ENCODE measurements at regions not wholly inside any gene's neighbourhood (a gene's known extent, or its start where the extent isn't known, plus 50 kb on each side); places are given as distances from the start of the nearest gene placed in this dataset.

DNA sequence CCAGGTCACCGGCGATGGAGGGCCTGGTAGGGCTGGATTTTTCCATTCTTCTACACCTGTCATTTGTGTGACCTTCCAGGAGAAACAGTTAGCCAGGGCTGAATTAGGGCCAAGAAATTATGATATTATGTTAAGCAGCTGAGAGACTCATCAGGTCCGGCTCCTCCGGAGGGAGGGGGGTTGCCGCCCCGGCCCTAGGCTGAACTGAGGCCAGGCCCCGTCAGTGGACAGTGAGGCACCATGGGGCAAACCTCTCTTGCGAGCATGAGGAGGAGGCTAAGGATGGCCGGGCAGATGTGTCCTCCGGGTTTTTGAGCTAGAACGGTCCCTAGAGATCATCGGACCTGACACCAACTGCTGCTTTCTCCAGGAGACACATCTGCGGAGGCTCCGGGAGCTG lies 150.1 kb downstream of the SOX11 start:
- no peak for DNase-seq

DNA sequence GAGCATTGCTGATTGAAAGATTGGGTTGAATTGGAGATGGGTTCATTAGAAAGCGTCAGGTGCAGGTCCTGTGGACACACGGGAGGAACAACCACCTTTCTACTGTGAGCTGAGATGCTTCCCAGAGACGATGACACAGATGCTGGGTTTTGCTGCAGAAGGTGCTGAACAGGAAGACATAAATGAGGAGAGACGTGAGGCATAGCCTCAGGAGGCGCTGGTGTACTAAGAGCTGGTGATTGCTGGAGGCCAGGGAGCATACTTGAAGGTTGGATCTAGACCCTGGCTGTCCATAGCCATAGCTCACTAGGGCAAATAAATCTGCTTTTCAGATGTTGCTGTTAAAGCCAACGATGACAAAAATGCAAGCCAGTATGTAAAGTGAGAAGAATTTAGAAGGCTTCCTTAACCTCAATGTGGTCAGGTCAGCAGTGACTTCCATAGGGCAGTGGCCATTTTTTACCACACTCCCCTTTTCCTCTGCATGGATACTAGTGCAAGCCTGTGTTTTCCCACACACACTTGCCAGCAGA lies 153.7 kb downstream of the SOX11 start:
- DNase-seq = no peak

DNA sequence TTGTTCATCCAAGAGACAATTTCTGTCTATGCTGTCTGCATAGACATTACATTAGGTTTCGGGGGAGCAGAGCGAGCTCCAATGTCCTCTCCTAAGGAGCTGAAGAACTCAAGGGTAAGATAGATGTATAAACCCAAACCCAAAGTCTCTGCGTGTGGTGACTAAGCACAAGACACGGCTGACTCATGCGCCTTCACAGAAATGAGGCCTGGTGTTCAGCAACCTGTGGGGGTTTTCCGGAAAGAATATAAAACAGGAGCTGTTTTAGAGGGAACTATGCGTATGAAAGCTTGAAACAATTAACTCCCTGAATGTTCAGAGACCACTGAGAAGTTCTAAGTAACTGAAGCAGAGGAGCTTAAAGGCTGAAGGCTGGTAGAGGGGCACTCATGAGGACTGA lies 154.7 kb downstream of the SOX11 start:
- no peak for DNase-seq

DNA sequence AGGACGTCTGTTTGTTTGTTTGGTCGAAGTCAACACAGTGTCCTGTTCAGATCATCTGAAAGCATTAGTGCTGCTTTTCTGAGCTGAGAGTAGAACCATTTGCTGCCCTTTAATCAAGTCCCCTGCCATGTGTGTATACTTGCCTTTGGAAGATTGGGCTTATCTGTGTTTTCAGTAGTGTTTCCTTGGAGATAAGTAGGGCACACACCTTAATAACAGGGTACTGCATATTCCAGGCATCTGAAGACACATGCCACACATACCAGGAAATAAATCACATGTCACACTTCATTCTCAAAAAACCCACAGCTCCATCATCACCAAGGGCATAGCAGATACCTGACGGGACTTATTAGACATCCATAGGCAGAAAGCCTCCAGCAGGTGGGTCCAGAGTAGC lies 157.4 kb downstream of the SOX11 start:
- peak; percentile 32 for DNase-seq

DNA sequence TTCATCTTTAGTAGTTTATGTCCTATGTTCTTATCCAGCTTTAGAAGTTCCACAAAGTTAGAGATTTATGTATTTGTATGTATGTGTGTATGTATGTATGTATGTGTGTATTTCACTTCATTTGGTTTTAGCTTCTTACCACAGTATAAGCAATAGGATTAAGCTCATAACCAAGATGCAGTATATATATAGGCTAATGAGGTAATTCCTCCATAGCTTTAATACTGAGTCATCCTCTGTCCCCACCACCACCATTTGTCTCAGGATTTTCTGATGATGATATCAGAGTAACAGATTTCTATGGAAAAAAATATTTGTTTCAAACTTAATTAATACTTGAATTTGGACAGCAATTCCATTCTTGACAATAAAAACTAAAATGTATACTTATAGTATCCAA lies 159.2 kb downstream of the SOX11 start:
- DNase-seq = no peak

DNA sequence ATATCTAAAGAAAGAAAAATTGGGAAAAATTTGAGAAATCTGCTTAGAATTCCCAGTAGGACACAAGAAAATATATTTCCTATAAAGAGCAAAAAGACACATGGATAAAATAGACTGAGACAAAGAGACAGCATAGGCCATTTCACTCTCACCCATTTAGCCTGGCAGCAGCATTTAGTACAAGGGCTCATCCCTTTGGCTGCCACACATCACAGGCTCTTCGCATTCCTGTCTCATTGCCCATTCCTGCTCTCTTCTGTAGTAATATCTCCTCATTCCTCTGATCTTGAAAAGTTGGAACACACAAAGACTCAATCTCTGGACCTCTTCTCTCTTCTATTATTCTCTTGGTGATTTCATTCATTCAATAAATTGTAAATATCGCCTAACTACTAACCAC lies 162.6 kb downstream of the SOX11 start:
- no peak for DNase-seq

DNA sequence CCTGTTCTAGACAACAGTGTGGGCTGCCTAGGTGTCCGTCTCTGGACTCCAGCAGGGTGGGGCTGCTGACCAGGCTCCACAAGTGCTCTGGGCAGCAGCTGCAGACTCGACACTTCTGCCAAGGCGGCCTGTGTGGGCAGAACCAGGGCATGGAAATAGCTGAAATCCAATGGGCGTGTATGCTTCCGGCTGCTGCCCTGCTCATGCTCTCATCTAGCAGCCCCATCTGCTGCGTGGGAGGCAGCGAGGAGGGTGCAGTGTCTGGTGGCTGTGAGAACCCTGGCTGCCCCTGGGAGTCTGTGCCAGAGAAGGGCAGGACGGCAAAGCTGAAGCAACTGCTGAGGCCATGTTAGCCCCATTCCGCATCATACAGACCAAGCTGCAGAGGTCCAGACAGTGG lies 174.9 kb downstream of the SOX11 start:
- no peak for DNase-seq

DNA sequence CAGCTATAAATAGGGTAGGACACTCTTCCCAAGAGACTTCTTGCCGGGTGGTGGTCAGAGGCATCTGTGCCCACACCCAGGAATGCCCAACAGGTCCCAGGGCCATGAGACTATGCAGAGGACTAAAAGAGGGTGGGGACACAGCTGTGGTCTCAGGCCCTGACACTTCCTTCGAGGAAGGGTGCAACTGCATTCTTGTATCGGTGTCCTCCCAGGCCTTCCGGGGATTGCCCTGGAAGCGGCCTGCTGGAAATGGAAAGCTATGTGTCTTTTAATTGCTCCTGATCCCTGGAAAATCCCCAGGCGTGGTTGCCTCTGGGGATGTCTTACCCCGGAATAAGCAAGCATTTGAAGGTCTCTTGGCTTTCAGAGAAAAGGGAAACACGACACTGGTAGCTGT lies 176.7 kb downstream of the SOX11 start:
- peak; percentile 21 for DNase-seq

DNA sequence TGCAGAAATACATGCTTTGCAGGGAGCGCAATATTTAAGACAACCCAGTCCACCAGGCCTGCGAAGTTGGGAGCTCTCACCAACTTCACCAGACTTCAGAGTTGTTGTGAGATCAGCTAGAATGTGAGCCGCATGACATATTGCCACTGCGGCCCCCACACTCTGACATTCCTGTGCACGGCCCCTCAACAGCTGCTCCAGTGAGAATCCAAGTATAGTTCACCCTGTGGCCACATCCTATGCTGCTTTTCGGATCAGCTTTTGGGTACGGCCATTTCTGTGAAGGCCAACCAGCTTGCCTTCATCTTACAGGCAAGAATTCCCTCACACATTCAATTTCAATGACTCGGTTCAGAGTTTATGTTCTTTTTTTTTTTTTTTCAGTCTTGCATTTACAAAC lies 177.8 kb downstream of the SOX11 start:
- no peak for DNase-seq

DNA sequence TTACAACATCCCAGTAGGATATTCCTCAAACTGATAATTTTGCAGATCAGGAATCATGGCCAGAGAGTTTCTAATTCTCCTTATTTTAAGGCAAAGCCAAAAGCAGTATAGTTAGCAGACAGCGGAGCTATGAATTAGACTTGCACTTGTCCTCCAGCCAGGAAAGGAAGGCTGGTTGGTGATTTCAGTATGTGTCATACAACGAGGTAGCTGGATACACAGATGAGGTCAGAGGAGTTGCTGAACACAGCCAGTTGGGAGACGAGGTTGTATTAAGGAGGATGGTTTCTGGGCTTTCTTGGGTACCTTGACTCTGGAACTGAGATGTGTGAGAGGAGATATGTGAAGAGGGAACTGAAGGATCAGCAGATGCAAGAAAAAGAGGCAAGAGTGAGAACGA lies 185.2 kb downstream of the SOX11 start:
- no peak for DNase-seq

DNA sequence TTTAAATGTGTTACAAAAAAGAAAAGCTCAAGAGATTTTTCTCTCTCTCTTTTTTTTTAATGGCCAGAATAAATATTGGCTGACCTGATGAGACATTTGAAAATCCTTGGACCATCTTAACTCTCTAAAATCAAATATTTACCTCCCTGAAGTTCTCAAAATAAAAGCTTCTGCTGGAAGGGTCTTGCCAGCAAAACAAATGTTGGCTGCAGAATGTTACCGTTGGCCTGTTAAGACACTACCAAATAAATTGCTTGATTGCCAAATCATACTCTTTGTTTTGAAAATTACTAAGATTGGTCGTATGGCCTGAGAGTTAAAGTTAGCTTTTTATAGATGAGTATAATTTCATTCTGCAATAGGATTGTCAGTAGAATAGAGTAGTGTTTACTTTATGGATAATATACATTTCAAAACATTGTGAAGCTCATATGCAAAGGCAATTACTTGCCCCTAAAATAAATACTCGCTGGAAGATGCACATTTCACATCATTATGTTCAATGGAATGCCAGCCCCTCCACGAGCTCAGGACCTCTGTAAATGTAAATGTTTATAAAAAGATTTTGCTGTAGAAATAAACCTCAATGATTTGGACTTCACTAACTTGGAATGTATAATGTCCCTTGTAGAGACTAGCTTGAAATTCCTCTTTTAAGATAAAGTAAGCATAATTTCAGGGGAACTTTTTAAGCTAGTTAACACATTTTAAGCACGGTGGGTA lies 193.4 kb downstream of the SOX11 start:
- no peak for DNase-seq

DNA sequence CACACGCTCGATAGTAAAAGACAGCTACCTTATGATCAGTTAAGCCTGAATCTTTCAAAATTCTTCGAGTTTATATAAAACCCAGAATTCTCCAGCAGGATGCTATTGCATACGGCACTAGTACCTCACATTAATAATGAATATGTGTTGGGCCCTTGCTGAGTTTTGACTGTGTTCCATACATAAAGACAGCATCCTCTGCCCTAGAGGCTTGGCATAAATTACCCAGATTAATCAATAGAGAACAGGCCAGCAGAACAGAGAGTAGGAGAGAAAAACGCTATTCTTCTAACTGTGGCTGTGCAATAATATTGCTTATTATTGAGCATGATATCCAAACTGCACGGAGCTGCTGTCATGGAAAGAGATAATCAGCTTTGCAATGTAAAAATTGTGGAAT lies 194.3 kb downstream of the SOX11 start:
- peak; percentile 21 for DNase-seq

DNA sequence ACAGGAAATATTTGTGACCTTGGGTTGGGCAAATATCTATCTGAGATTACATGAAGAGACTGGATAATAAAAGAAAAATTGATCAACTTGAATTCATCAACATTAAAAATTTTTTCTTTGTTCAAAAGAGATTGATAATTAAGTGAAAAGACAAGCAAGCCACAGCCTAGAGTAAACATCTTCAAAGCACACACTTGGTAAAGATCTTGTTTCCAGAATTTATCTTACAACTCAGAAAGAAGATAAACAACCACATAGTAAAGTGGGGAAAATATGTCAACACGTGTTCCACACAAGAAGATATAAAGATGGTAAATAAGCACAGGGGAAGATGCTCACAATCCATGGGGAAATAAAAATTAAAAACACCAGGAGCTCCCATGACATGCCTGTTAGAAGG lies 195.9 kb downstream of the SOX11 start:
- no peak for DNase-seq

DNA sequence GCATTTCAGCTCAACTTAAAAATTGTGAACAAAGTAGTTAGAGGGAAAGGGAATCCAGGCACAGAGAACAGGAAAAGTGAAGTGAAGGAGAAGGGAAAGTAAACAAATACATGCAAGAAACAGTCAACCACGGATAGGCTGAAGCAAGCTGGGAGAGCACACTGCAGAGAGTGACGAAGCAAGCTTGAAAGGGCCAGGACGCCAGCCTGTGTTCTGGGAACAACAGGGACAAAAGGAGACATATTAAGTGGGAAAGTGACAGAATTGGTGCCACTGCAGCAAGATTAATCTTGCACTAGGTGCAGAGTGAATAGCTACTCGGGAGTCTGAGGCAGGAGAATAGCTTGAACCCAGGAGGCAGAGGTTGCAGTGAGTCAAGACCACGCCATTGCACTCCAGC lies 197.3 kb downstream of the SOX11 start:
- DNase-seq = no peak

DNA sequence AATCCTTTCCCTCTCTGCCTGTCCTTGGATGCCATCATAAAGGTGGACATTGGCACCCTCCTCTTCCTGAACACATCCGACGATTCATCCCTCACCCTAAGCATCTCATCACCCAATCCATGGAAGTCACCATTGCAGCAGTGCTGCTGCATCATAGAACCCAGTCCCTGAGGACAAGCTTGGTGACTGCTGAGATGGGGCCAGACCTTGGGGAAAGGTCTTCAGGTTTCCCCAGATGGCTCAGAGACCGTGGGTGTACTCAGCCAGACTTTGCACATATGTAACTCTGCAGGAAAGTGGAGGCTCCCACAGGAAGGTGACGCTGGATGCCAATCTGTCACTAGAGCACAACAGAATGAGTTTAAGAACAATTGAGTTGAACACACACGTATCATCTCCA lies 202.2 kb downstream of the SOX11 start:
- no peak for DNase-seq

DNA sequence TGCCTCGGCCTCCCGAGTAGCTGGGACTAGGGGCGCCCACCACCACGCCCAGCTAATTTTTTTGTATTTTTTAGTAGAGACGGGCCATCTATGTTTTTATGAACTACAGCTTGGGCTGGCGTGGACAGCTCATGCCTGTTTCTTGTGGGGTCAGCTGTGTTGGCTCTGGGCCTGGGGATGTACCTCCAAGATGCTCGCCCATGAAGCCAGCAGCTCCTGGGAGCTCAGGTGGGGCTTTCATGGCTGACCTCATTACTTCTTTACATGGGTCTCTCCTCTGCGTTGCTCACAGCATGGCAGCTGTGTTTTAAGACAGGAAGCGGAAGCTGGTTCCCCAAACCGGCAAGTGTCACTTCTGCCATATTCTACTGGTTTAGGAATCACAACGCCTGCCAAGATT lies 203.1 kb downstream of the SOX11 start:
- DNase-seq = no peak

DNA sequence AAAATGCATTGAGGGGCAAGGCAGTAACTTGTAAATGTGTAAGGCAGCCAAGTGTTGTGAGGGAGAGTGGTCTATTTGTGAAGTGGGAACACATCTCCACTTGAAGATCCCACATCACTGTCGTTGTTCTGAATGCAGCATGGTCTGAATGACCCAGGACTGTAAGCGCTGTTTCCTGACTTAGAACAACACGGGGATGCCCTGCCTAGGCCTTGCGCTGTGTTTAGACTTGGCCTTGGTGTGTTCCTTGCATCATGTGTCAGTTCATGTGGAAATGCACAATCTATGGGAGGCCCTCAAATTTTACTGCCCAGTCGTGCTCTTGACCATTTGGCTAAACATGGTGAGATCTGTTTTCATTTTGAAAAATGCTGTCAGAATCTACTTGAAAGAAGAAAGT lies 205.1 kb downstream of the SOX11 start:
- DNase-seq = no peak

DNA sequence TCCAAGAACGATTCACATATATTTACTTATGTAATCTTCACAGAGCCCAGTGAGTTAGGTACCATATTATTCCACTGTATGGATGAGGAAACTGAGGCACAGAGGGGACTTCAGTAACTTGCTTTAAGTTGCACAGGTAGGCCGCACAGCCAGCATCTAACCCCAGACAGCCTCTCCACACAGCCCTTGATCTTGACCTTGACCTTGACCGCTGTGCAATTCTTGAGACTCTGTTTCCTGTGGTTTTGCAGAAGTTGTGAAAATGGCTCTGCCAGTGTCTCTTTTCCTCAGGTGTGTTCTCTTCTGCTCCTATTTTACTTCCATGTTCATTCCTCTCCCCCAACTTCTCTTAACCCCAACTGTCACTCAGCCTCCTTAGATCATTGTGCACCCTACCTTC lies 206.5 kb downstream of the SOX11 start:
- DNase-seq = no peak

DNA sequence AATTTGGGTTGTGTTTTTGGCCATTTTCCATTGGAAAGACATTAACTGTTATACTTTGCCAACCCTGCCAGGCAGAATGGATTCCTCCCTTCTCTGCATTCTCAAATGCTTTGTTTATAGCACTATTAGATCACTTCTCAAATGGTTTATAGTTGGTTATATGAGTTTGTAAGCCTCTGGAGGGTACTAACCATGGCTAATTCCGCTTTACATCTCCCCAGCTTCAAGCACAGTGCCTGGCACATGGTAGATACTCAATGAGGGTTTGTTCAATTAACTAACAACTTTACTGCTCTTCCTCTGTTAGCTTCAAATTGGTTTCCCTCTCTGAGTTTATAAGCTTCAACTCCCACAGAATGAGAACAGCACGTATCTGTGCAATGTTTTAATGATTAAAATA lies 213.5 kb downstream of the SOX11 start:
- no peak for DNase-seq

DNA sequence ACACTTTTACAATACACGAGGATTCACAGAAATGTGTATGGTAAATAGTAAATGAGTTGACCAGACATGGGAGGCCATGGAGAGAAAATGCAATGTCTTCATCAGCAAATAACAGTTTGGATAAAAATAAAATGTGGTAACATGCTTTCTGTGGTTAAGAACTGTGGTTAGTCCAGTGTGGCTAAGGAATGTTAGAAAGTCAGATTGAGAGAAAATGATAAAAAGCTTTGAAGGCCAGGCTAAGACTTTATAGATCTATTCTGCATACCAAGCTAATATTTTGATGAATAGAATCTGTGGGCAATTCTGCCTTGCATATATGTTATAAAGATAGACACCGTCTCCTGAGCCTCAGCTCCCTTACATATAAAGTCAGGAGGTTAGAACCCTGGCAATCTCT lies 215.9 kb downstream of the SOX11 start:
- DNase-seq = no peak

DNA sequence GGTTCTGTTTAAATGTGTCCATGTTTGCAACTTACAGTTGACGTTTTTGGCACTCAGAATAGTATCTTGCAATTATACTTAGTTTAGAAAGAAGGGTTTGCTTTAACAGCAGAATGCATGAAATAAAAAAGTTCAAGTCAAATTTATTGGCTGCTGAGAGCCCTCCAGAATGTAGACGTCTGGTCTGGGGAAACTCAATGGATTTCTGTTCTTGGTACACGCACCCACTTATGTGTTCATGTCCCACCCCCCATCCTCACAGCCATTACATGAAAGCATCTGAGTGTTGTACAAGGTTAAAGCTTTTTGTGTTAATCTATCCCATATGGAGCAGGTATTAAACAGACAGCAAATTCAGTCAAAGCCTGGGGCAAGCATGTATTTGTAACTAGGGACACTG lies 219.5 kb downstream of the SOX11 start:
- no peak for DNase-seq

DNA sequence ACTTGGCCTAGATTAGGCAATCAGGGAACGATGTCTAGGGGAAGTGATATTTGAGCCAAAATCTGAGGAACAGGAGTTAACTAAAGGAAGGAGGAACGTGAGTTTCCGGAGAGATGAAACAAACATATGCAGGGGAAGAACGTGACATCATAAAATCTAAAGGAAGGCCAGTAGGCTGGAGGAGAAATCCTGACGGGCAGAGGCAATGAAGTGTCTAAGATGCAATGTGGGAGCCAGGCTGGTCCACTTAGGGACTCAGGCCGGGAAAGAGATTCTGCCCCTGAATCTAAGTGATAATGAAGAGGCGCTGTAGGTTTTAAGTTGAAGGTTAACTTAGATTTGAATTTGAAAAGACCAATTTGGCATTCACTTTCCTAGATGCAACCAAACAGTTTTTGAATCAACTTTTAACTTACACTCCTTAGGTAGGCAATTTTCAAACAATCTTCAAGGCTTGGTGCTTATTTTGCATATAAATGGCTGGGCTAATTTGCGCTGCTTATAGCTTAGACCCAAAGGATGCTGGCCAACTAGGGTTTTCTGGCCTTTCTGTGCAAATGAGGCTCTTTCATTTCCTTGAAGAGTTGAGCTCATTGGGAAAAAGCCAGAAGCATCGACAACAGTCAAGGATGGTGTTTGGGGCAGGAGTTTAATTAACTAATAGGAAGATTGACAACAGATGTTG lies 221.7 kb downstream of the SOX11 start:
- no peak for DNase-seq

DNA sequence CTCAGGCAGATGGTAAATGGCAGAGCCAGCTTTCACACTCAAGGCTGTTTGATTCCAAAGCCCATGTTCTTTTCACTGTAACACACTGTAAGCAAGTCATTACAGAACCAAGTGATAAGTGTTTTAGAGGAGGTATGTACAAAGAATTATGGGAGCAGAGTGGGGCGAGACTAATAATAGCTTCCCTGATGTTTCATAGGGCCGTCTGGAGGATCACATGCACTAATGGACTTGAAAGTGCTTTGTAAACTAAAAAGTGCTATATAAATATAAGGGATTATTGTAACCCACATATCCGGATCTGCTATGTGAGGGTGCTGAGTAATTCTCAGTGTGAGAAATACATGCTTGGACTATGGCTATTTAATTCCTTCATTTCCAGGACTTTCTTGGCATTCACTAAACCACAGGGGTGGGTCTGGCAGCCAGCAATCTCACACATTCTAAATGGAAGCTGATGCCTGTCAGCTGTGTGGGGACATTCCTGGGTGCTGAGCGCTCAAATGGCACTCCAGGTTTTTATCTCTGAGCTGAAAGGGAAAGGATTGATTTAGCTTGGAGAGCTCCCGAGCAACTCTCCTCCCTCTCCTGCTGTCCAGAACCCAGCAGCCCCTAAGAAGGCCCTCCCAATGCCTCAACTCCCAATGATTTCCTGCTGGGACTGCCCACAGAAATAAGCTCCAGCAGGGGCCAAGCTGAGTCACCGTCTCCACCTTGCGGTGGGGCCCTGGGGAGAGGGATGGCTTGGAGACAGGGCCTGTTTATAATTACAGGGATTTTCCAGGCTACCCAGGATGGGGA lies 222.8 kb downstream of the SOX11 start:
- DNase-seq = peak; percentile 73

DNA sequence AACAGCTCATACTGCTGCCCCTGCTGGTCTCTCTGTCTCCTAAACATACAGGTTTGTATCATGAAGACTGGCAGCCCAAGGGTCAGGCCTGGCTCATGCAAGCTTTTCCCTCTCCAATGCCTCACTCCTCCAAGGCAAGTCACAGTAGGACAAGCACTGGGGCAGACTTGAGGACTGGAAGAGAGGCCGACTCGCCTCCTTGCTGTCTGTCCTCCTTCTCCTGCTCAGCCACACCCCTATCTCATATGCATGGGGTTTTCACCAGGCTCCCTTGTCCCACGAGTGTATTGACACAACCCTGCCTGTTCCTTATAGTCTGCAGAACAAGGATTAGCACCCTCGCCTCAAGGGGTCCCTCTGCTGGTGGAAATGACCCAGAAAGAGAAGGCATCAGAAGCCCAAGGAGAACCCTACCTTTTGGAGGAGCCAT lies 223.7 kb downstream of the SOX11 start:
- peak; percentile 36 for DNase-seq
